Panc1 (cell line): ENCODE measurements at regions not wholly inside any gene's neighbourhood (a gene's known extent, or its start where the extent isn't known, plus 50 kb on each side); places are given as distances from the start of the nearest gene placed in this dataset.

Experiments
- POLR2AphosphoS5 ChIP-seq: IDR thresholded peaks from 2 replicates; pipeline ENCODE4 v1.6.1; 2012; ENCODE audit warnings: mild to moderate bottlenecking, low read depth, low read length, moderate library complexity
- TF ChIP-seq, protein P1 (sequence below): fragments of 450-650 bp; IDR thresholded peaks from 2 replicates; pipeline ENCODE4 v1.5.1; 2017; ENCODE audit warnings: mild to moderate bottlenecking

GRCh38 chr4:17066972-17067371 lies 168.5 kb upstream of the LDB2 start:
- TF ChIP-seq, protein P1, sequence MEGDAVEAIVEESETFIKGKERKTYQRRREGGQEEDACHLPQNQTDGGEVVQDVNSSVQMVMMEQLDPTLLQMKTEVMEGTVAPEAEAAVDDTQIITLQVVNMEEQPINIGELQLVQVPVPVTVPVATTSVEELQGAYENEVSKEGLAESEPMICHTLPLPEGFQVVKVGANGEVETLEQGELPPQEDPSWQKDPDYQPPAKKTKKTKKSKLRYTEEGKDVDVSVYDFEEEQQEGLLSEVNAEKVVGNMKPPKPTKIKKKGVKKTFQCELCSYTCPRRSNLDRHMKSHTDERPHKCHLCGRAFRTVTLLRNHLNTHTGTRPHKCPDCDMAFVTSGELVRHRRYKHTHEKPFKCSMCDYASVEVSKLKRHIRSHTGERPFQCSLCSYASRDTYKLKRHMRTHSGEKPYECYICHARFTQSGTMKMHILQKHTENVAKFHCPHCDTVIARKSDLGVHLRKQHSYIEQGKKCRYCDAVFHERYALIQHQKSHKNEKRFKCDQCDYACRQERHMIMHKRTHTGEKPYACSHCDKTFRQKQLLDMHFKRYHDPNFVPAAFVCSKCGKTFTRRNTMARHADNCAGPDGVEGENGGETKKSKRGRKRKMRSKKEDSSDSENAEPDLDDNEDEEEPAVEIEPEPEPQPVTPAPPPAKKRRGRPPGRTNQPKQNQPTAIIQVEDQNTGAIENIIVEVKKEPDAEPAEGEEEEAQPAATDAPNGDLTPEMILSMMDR, result no peak
- no peak for TF ChIP-seq POLR2AphosphoS5
